Limb (tissue), 2 donors: ENCODE measurements at regions not wholly inside any gene's neighbourhood (a gene's known extent, or its start where the extent isn't known, plus 50 kb on each side); places are given as distances from the start of the nearest gene placed in this dataset.
A peak's percentile ranks its signal among the peaks of the same experiment; 100 is the strongest.
"Not testable (repeated sequence)": the region's sequence is repeated elsewhere in the genome, so short reads cannot be mapped to it uniquely, and the experiment has no call there.

Experiments
- DNase-seq, 2 donors: peaks; one replicate each; pipeline ENCODE4 v3.0.0-alpha.2; 2016; ENCODE audit errors: extremely low spot score in 2 of 2

DNA sequence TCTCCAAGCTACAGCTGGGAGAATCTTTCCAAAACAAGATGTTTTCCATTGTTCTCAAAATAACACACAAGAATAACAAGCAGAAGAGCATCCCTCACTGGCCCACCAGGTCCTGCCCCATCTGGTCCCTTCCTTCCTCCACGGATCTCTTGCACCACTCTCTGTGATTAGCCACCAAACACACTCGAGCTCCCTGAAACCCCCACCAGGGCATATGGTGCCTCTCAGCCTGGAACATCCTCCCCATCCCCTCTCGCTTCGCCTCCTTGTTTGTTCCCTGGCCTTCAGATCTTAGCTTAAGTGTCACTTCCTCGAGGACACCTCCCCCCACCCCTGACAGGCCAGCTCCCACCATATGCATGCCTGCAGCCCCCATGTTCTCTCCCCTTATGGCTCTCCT lies 496.6 kb upstream of the PROK2 start:
- no peak for DNase-seq

DNA sequence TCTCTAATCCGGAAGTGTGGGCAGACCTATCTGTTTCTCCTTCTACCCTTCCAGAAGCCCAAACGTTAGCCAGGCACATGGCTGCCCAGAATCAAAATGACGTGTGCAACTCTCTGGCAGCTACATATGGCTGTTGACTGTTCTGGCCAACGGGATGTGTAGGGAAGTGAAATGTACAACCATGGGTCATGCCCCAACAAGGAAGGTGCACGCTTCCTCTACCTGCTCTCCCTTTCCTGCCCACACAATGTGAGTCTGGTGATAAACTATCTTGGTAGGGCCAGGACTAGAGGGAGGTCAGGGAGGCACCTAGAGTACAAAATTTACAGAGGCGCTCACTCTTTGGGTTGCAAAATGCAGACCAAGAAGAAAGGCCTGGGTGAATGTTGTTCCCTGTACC lies 495.9 kb upstream of the PROK2 start:
- no peak for DNase-seq

DNA sequence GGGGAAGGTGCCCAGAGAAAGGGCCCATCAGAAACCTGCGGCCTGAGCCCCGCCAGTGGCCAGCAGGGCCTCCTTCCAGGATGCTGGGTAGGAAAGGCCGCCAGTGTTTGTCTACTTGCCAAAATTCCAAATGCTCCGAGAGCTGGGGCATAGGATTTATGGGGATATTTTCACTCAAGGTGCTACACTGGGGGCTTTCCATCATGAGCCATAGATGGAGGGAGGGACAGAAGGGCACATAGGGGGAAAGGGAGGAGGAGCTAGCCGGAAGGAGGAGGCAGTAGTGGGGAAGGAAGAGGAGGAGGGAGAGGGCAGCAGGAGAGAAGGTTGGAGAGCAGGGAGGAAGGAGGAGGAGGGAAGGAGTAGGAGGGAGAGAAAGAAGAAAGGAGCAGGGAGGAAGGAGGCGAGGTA lies 494.7 kb upstream of the PROK2 start:
- DNase-seq: no peak

DNA sequence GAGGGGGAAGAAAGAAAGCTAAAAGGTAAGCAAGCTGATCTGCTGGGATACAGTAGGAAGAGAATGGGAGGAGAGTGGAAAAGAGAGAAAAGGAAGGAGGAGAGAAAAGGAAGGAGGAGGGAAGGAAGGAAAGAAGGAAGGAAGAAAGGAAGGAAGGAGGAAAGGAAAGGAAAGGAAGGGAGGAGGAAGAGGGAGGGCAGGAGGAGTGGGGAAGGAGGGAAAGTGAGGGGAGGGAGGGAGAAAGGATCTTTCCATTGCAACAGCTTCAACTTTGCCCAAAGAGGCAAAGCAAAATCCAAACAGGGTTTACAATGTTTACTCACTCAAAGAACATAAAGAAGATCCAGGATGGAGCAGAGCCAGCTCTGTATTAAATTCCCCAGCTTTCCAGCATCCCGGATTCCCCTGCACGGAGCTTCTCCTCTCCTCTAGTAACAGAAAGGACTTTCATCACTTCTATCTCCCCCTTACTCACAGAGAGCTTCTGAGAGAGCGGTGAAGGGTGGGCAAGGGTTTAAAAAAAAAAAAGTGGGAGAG lies 494.2 kb upstream of the PROK2 start:
- no peak for DNase-seq

DNA sequence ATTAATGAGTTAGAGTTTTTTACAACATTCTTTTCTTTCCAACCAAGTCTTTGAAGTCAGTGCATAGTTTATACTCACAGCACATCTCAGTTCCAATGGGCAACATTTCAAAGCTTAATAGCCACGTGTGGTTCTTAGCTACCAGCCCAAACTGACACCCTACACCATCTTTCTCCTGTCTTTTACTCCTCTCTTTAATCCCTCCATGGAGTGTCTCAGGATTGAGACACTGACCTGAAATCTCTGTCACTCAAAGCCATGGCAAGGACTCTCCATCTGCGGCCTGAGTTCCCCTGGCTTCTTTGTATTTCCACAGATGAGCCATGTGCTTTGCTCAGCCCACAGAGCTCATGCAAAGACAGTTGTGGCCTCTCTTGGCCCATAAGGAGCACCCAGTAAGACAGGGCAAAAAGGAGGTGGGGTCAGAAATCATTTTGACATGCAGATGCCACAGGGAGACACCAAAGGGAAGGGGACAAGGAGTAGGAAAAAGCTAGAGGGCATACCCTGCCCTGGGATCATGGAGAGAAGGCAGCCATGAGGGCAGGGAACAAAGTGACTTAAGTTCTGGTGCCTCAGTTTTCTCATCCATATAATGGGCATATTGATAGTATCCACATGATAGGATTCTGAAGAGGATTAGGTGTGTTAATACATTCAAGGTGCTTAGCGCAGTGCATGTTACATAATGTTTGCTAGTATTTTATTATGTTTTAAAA lies 493.6 kb upstream of the PROK2 start:
- DNase-seq: no peak

DNA sequence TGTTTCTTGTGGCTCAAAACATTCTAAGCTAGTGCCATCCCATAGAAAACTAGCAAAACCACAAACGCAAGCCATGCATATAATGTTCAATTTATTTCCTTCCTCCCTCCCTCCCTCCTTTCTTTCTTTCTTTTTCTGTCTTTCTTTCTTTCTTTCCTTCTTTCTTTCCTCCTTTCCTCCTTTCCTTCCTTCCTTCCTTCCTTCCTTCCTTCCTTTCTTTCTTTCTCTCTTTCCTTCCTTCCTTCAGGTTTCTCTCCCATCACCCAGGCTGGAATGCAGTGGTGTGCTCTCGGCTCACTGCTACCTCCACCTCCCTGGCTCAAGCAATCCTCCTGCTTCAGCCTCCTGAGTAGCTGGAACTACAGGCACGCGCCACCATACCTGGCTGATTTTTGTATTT lies 492.8 kb upstream of the PROK2 start:
- DNase-seq: no peak

DNA sequence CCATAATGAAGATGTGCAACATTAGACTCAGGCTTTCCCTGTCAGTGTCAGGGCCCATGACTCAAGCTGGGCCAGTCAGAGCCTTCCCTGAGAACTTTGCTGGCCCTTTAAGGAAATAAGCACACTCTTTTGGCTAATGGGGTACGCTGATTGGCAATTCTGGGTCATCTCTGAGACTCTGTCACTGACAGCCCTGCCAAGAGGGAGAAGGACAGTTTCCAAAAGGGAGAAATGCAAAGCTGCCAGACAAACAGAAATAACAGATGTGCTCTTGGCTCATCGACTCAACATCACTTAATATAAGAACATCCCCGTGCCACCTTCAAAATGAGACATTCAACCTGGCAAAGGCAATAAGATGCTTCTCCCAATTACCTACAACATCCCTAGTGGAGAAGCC lies 491.9 kb upstream of the PROK2 start:
- DNase-seq: no peak

DNA sequence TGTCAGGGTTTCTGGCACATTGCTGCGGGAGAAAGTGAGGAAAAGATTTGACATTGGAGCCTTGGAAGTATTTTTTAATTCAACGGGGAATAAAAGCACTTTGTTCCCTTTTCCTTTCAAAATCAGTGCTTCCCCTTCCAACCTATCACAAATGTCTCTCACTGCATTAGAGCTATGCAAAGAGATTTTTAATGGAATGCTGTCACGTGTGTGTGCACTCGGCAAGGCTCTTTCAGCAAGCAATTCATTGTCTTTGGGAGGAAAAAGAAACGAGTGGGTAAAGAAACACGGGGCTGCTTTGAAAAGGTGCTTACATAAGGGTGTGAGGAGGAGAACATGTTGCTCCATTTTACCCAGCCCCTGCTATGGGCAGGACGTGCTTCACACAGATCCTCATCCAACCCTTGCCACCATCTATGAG lies 490.4 kb upstream of the PROK2 start:
- no peak for DNase-seq

DNA sequence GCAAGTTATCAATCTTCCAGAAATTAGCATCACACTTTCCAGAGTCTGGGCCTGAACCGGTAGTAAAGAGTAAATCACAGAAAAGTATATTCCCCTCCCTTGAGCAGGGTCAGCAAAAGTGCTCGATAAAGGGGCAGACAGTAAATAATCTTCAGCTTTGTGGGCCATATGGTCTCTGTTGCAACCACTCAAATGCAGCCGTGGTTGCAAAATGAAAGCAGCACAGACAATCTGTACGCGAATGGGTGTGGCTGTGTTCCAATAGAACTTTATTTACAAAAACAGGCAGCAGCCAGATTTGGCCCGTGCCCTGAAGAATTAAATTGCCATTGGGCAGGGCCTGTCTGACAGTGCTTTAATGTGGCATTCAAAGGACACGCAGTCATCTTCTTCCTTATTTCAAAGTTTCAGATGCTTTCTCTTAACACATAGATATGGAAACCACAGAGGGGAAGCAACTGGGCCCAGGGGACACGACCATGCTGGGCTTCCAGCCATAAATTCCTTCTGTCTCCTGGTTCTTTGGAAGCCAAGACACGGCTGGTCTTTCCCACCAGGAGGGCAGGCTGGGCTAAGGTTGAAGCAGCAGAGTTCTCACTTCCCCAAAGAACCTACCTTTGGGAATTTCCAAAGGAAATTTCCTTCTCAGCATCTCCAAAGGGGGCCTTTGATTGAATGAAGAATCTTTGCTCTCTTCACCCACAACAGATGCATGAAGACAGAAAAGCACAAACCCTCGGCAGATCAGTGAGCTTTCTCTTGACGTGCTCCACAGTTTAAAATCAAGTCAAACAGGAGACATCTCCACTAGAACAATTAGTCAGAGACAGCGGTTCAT lies 489.8 kb upstream of the PROK2 start:
- peak in 1 of 2 donors; percentile 59 for DNase-seq

DNA sequence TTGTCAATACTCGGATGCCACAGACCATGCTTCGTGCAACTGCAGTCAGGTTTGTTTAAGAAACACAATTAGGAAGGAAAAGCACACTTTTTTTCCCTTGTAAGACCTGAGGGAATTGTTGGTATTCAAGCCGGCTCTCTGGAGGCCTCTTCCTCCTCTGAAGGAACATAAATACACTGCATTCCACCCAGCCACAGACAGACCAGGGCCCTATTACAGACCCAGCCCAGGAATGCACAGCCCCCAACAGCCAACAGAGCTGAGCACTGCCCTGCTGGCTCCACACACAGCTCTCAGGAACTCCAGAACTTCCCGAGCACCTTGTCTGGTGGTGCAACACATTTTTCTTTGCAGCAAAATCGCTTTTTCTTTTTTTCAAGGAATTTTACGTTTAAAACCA lies 488.7 kb upstream of the PROK2 start:
- no peak for DNase-seq

DNA sequence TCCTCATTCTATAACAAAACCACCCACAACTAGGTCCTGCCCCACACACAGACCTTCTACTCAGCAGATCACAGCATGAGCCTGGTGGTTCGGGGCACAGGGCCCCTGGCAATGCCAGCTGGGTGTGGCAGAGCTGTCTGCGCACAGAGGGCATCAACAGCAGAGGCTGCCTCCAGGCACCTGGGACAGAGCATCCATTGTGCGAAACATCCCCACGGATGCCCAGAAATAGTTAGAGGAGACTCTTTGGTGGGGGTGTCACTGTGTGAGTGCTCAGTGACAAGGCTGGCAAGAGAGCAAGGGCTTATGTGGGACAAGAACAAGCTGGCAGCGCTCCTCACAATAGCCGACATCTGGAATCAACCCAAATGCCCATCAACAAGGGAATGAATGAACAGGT lies 487.4 kb upstream of the PROK2 start:
- no peak for DNase-seq

DNA sequence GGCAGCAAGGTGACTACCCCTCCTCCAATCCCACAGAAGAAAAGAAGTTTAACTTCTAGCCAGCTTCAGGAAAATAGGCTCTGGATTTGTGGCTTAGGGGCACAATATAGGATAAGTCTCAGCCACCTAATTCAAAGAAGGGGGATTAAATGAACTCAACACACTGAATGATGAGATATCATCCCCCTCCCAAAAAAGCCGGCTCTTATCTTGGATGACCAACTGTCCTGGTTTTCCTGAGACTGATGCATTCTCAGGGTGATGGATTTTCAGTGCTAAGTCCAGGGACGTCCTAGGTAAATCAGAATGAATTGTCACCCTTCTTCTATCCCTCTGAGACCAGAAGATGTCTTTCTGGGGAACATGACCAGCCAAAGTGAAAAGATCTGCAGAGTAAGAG lies 487.0 kb upstream of the PROK2 start:
- DNase-seq: no peak

DNA sequence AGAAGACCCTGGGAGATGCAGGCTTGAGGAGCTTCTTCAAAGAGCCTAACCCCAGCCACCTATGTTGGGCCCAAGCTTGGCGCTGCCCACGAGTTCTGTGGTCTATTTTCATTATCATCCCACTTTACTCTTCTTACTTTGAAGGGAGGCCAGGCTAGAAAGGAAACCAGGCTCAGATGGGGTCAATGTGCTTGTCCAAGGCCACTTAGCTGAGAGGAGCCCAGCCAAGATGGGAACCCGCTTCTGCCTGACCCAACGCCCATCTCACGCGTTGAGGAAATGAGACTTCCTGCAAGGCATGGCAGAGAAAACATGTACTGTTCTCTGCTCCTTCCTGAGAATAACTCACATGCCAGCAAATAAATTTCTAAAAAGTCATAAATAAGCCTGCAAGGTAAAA lies 486.3 kb upstream of the PROK2 start:
- no peak for DNase-seq

DNA sequence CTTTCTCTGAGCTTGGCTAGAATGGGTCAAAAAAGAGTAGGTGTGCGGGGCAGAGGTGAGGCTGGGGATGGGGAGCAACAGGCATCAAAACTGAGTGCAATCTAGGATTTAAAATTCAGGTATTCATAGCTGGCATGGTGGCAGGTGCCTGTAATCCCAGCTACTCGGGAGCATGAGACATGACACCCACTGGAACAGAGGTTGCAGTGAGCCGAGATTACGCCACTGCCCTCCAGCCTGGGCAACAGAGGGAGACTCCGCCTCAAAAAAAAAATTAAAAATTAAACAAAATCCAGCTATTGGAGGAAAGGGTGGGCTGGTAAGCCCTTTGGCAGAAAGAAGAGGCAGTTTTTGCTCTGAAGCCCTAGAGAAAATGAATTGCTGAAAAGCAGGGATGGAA lies 485.8 kb upstream of the PROK2 start:
- no peak for DNase-seq

DNA sequence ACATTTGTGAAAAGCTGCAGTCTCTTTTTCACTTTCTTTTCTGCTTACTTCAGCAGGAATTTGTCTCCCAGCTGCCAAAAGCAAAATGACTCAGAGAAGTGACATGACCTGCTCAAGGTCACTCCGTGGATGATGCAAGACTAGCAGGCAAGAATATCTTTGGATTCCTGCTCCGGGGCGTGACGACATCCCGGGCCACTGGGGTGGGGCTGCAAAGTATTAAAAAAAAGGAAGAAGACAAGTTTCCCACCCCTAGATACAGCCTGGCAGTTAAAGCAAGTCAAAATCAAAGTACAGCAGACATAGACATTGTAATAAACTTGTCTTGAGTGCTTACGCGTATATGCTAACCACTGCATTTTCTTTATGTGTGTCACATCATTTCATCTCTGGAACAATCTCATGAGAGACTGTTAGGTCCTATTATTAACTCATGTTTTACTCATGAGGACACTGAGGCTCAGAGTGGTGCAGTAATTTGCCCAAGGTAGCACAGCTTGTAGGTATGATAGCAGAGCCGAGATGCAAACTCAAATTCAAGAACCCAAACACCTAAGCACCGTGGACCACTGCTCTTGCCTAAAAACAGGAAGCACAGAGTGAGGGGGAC lies 485.2 kb upstream of the PROK2 start:
- peak in 1 of 2 donors; percentile 57 for DNase-seq

DNA sequence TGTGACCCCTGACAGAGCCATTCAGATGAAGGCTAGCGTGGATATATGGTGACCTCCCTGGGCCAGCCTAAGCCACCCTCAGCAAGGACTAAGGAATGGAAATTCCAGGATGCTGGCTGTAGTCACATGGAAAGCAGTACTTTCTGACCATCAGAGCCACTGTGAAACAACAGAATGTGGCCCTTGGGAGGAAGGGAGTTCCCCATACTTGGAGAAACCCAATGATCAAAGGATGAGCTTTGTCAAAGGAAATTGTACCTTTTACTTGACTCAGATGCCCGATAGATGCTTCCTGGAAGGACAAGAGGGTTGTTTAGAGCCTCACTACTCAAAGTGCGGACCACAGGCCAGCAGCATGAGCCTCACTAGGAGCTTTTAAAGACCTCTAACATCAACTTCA lies 484.5 kb upstream of the PROK2 start:
- no peak for DNase-seq

DNA sequence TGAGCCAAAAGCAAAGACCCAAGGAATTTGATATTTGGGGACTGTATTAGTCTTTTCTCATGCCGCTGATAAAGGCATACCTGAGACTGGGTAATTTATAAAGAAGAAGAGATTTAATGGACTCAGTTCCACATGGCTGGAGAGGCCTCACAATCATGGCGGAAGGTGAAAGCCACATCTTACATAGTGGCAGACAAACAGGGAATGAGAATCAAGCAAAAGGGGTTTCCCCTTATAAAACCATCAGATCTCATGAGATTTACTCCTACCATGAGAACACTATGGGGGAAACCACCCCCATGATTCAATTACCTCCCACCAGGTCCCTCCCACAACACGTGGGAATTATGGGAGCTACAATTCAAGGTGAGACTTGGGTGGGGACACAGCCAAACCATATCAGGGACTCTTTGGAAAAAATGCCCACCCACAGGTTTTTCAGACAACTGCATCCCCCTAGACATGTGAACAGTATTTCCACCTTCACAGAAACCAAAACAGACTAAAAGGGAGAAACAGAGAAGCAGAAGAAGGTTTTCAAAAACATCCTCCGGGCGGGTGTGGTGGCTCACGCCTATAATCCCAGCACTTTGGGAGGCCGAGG lies 482.1 kb upstream of the PROK2 start:
- not testable (repeated sequence) for DNase-seq

DNA sequence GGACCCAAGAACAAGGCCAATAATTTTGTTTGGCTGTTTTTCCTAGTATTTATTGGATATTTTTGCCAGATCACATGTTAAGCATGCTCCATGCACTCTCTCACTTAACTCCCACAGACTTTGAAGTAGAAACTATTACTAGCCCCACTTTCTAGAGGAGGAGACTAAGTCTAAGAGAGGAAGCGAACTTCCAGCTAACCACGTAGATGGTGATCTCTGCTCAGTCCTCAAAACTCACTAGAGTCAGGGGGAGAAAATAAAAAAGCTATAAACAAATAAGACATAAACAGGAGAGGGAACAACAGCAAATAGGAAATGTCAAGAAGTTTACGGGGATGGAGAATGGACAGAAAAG lies 481.0 kb upstream of the PROK2 start:
- DNase-seq: no peak

DNA sequence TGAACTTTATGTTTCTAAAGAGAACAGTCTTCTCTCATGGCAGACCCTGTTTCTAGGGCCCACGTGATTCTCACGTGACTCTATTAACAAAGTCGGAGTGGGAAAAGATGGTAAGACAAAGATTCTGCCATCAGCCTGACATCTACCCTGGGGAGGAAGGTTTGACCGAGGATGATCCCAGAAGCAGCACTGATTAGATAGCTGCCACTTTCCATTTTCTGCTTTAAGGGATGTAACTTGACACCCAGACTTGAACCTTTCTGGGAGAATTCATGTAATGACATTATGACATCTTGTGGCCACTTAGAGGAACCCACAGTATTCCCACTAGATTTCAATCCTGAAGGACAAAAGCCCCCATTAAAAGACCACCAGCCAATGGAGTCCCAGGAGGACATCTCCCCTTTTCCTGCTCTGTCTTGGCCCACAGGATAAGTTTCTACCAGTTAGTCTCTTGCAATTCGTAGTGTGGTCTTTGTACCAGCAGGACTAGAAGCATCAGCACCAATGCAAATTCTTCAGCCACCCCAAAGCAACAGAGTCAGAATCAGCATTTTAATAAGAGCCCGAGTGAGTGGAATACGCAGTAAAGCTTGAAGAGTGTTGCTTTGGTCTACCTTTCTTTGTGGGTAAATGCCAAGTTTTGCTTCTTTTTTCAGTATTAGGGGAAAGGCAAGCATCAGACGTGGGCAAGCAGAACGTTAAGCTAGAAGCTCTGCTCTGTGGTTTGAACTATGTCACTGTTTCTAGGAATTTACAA lies 480.5 kb upstream of the PROK2 start:
- no peak for DNase-seq

DNA sequence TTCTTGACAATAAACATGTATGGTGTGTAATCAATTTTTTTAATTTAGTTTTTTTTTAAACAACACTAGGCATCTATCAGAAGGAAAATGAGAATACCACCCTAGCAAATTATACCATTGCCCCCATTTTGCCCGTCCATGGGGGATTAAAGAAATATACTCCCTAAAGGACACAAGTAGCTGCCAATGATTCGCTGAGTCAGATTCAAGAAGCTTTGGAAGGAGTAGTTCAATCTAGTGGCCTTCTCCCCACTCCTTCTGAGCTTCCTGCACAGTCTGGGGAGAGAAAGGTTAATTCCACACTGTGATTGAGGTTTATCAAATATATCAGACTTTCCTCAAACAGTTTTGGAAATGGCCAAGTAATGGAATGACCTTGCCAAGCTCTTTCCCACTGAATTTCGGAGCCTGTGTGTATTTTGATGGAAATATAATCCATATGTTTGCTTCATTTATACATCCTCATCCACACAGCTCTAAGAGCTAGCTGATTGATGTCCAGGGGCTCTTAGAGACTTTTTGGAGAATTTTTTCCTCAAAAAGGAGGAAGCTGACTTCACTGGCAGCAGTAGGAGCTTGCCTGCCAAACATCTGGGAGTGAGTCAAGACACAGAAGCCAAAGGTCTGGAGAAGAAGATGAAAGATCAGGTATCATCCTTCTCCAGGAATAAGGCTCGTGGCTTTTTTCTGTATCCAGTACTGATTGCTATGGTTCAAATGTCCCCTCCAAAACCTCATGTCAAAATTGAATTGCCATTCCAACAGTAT lies 478.5 kb upstream of the PROK2 start:
- DNase-seq: no peak

DNA sequence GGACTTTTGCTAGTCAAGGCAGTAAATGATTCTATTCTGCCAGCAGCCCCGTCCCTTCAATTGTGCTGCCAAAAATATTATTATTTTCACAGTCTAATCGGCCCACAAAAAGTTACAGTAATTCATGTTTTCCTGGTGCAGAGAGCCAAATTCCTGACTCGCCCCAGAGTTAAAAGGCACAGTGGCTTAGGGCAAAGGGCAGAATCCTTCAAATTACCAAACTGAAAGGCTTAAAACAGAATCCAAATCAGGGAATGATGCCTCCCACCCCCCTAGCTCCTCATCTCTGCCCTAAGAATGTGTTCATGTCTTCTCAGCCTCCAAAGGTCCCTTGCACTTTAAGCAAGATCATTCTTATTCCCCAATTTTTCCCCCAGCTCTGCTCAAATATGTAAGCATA lies 477.8 kb upstream of the PROK2 start:
- DNase-seq: no peak
